ENCODE measurements at regions not wholly inside any gene's neighbourhood (a gene's known extent, or its start where the extent isn't known, plus 50 kb on each side); places are given as distances from the start of the nearest gene placed in this dataset.

- no peaks in the 10 kb centered on the region for H3K36me3 ChIP-seq (ENCODE audit: insufficient read depth, low read length)
- H3K27me3 ChIP-seq (ENCODE audit: insufficient read depth, low read length), result peaks cover 27% of the 10 kb centered on the region
- no peak overlapping the region for H3K27ac ChIP-seq (ENCODE audit: low read depth, low read length)
- H3K4me1 ChIP-seq (ENCODE audit: control insufficient read depth, insufficient read depth, low read length, unreplicated experiment), result no peaks in the 10 kb centered on the region
- H2AFZ ChIP-seq (ENCODE audit: low read length, unreplicated experiment), result no peak overlapping the region
- H3K4me3 ChIP-seq (ENCODE audit: low read depth, low read length), result no peak overlapping the region
- no peaks in the 10 kb centered on the region for H3K79me2 ChIP-seq (ENCODE audit: control insufficient read depth, insufficient read depth, low read length, unreplicated experiment)
Observed at GRCh38 chr2:15748736-15749323, 157.2 kb downstream of the DDX1 start.

DNA sequence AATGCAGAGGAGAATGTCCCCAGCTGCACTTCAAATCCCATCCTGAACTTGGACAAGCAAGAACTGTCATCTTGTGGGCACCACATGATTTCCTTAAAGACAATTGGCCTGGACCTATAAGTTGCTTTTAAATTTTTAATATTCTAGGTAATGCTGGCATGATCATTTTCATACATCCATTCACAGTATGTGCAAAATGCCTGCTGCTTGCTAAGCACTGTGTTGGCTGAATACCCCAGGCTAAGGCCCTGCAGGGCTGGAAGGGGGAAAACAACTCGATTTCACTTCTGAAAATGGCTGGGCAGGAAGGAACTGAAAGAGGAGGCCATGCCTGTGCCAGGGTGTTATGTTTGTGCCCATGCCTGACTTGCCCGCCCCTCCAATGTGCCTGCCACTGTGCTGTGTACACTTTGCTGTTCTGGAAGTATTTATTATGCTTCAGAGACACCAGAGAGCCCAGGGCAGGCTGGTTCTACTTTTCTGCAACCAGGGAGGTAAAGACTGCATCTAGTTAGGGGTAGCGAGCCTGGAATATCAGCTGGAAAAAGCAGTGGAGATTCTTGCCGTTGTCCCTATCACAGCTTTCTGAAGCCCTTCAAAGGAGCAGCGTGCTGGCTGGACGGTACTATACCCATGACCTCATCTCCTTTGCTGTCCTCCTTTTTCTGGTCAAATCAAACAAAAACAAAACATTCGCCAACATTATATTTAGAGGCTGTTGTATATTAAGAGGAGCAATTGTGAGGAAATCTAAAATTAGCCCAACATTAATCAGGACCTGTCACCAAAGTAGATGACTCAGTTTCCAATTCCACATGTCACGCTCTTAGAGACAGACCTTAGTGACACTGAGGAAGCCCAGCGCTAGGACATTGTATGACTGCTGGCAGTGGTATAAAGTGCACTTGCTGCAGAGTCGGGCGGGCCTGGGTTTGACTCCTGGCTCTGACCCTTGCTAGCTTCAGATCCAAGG is 158.1 kb downstream of the DDX1 start:
- Histone ChIP-seq H3K27ac (ENCODE audit: low read depth, low read length) (no peak overlapping the region), H2AFZ (ENCODE audit: low read length, unreplicated experiment) (no peak overlapping the region), H3K4me1 (ENCODE audit: control insufficient read depth, insufficient read depth, low read length, unreplicated experiment) (no peaks in the 10 kb centered on the region), H3K79me2 (ENCODE audit: control insufficient read depth, insufficient read depth, low read length, unreplicated experiment) (no peaks in the 10 kb centered on the region), H3K36me3 (ENCODE audit: insufficient read depth, low read length) (no peaks in the 10 kb centered on the region), H3K4me3 (ENCODE audit: low read depth, low read length) (no peak overlapping the region), H3K27me3 (ENCODE audit: insufficient read depth, low read length) (peaks cover 20% of the 10 kb centered on the region)

- no peaks in the 10 kb centered on the region for H3K36me3 ChIP-seq (ENCODE audit: insufficient read depth, low read length)
- no peaks in the 10 kb centered on the region for H3K4me1 ChIP-seq (ENCODE audit: control insufficient read depth, insufficient read depth, low read length, unreplicated experiment)
- H3K27ac ChIP-seq (ENCODE audit: low read depth, low read length), result no peak overlapping the region
- H2AFZ ChIP-seq (ENCODE audit: low read length, unreplicated experiment), result no peak overlapping the region
- H3K79me2 ChIP-seq (ENCODE audit: control insufficient read depth, insufficient read depth, low read length, unreplicated experiment), result no peaks in the 10 kb centered on the region
- H3K4me3 ChIP-seq (ENCODE audit: low read depth, low read length), result no peak overlapping the region
- peaks cover 13% of the 10 kb centered on the region for H3K27me3 ChIP-seq (ENCODE audit: insufficient read depth, low read length)
Observed at GRCh38 chr2:15750433-15750814, 158.8 kb downstream of the DDX1 start.

GRCh38 chr2:15750822-15751329 is 159.2 kb downstream of the DDX1 start:
- no peaks in the 10 kb centered on the region for H3K79me2 ChIP-seq (ENCODE audit: control insufficient read depth, insufficient read depth, low read length, unreplicated experiment)
- H3K36me3 ChIP-seq (ENCODE audit: insufficient read depth, low read length), result no peaks in the 10 kb centered on the region
- H3K4me3 ChIP-seq (ENCODE audit: low read depth, low read length), result no peak overlapping the region
- peaks cover 13% of the 10 kb centered on the region for H3K27me3 ChIP-seq (ENCODE audit: insufficient read depth, low read length)
- no peak overlapping the region for H2AFZ ChIP-seq (ENCODE audit: low read length, unreplicated experiment)
- no peaks in the 10 kb centered on the region for H3K4me1 ChIP-seq (ENCODE audit: control insufficient read depth, insufficient read depth, low read length, unreplicated experiment)
- no peak overlapping the region for H3K27ac ChIP-seq (ENCODE audit: low read depth, low read length)

DNA sequence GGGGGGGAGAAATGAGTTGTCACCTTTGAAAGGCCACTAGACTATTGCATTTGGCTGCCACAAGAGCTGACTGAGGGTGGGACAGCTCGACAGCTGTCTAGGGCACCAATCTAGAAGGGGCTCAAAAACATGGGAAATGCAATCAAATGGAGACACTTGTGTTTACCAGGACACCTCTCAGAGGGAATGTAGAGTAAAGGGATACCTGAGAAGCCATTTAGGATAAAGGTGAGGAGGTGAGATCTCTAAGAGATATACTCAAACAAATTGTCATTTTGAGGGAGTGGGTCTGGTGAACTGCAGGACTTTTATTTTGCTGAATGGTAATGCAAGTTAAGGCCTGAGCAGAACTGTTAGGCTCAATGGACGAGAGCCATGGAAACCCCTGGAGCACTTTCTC is 159.8 kb downstream of the DDX1 start:
- H3K27ac ChIP-seq (ENCODE audit: low read depth, low read length), result no peak overlapping the region
- no peaks in the 10 kb centered on the region for H3K79me2 ChIP-seq (ENCODE audit: control insufficient read depth, insufficient read depth, low read length, unreplicated experiment)
- peaks cover 11% of the 10 kb centered on the region for H3K27me3 ChIP-seq (ENCODE audit: insufficient read depth, low read length)
- H2AFZ ChIP-seq (ENCODE audit: low read length, unreplicated experiment), result no peak overlapping the region
- H3K36me3 ChIP-seq (ENCODE audit: insufficient read depth, low read length), result no peaks in the 10 kb centered on the region
- H3K4me3 ChIP-seq (ENCODE audit: low read depth, low read length), result no peak overlapping the region
- H3K4me1 ChIP-seq (ENCODE audit: control insufficient read depth, insufficient read depth, low read length, unreplicated experiment), result no peaks in the 10 kb centered on the region

- H2AFZ ChIP-seq (ENCODE audit: low read length, unreplicated experiment), result no peak overlapping the region
- H3K79me2 ChIP-seq (ENCODE audit: control insufficient read depth, insufficient read depth, low read length, unreplicated experiment), result no peaks in the 10 kb centered on the region
- no peaks in the 10 kb centered on the region for H3K36me3 ChIP-seq (ENCODE audit: insufficient read depth, low read length)
- no peaks in the 10 kb centered on the region for H3K4me1 ChIP-seq (ENCODE audit: control insufficient read depth, insufficient read depth, low read length, unreplicated experiment)
- H3K27me3 ChIP-seq (ENCODE audit: insufficient read depth, low read length), result no peaks in the 10 kb centered on the region
- H3K27ac ChIP-seq (ENCODE audit: low read depth, low read length), result no peak overlapping the region
- H3K4me3 ChIP-seq (ENCODE audit: low read depth, low read length), result no peak overlapping the region
Observed at GRCh38 chr2:15752552-15753232, 161.0 kb downstream of the DDX1 start.

DNA sequence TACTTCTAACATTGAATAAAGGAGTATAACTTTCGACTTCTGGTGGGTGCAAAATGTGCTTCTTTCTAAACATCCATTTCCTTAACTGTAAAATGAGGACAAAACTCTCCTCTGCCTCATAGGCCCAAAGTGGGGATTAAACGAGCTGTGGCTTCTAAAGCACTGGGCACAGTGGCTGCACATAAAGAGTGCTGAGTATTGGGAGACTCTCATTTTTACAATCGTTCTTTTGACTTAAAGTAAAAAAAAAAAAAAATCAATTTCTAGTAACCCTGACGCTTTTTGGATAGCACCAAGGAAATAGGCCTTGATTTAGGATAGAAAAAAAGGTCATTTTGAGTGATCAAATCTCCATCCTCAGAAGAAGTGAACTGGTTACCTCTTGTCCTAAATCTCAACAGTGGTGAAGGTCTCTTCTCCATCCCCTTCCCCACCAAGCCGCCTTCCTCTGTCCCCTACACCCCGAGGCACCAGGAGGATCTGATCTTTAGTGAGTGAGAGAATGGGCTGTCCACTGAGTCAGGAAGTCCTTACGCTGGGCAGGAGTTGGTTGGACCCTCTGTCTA is 161.6 kb downstream of the DDX1 start:
- H3K4me1 ChIP-seq (ENCODE audit: control insufficient read depth, insufficient read depth, low read length, unreplicated experiment), result no peaks in the 10 kb centered on the region

DNA sequence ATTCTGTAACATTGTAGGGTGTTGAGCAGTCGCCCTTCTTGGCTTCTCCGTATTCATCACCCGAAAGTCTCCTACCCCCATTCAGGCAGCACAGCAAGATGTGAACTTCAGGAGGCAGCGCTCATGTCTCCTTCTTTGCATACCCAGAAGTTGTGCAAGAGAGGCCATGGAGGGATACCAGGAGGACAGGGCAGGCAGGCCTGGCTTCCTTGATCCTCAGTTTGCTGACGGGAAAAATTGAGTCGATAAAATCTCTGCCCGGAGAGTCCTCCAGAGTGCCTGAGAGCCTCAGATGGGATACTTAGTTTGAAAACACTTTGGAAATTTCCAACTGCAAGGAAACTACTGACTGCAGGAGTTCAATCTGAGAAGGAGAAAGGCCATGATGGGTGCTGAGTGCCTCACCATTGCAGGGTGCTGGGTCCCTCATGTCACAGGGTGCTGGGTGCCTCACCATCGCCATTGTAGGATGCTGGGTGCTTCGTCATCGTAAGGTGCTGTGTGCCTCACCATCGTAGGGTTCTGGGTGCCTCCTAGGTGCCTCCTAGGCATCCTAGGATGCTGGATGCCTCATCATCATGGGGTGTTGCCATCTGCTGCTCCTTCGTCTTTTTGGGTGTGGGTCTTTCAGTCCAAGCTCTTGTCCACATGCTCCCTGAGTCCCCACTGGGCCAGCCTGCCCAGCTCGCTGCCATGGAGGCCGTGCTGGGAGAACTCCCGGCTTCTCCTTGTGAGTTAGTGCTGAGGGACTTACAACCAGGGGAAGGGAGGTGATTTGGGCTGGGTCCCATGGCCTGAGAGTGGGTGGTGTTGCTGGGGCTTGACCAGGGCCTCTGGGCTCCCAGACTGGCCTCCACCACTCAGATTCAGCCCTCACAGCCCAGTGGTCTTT is 162.4 kb downstream of the DDX1 start:
- Histone ChIP-seq H3K27me3 (ENCODE audit: insufficient read depth, low read length) (no peaks in the 10 kb centered on the region), H2AFZ (ENCODE audit: low read length, unreplicated experiment) (no peak overlapping the region), H3K79me2 (ENCODE audit: control insufficient read depth, insufficient read depth, low read length, unreplicated experiment) (no peaks in the 10 kb centered on the region), H3K4me3 (ENCODE audit: low read depth, low read length) (no peak overlapping the region), H3K4me1 (ENCODE audit: control insufficient read depth, insufficient read depth, low read length, unreplicated experiment) (no peaks in the 10 kb centered on the region), H3K36me3 (ENCODE audit: insufficient read depth, low read length) (no peaks in the 10 kb centered on the region), H3K27ac (ENCODE audit: low read depth, low read length) (no peak overlapping the region)

More for the DNA sequence above, 161.6 kb downstream of the DDX1 start:
- H2AFZ ChIP-seq (ENCODE audit: low read length, unreplicated experiment), result no peak overlapping the region
- no peaks in the 10 kb centered on the region for H3K27me3 ChIP-seq (ENCODE audit: insufficient read depth, low read length)
- no peak overlapping the region for H3K27ac ChIP-seq (ENCODE audit: low read depth, low read length)
- H3K79me2 ChIP-seq (ENCODE audit: control insufficient read depth, insufficient read depth, low read length, unreplicated experiment), result no peaks in the 10 kb centered on the region
- H3K36me3 ChIP-seq (ENCODE audit: insufficient read depth, low read length), result no peaks in the 10 kb centered on the region
- H3K4me3 ChIP-seq (ENCODE audit: low read depth, low read length), result no peak overlapping the region

GRCh38 chr2:15754703-15755099 is 163.0 kb downstream of the DDX1 start:
- Histone ChIP-seq H2AFZ (ENCODE audit: low read length, unreplicated experiment) (no peak overlapping the region), H3K4me1 (ENCODE audit: control insufficient read depth, insufficient read depth, low read length, unreplicated experiment) (no peaks in the 10 kb centered on the region), H3K4me3 (ENCODE audit: low read depth, low read length) (no peak overlapping the region), H3K79me2 (ENCODE audit: control insufficient read depth, insufficient read depth, low read length, unreplicated experiment) (no peaks in the 10 kb centered on the region), H3K36me3 (ENCODE audit: insufficient read depth, low read length) (no peaks in the 10 kb centered on the region), H3K27me3 (ENCODE audit: insufficient read depth, low read length) (no peaks in the 10 kb centered on the region), H3K27ac (ENCODE audit: low read depth, low read length) (no peak overlapping the region)

- no peaks in the 10 kb centered on the region for H3K27me3 ChIP-seq (ENCODE audit: insufficient read depth, low read length)
- no peaks in the 10 kb centered on the region for H3K79me2 ChIP-seq (ENCODE audit: control insufficient read depth, insufficient read depth, low read length, unreplicated experiment)
- no peak overlapping the region for H3K4me3 ChIP-seq (ENCODE audit: low read depth, low read length)
- H2AFZ ChIP-seq (ENCODE audit: low read length, unreplicated experiment), result no peak overlapping the region
- no peaks in the 10 kb centered on the region for H3K36me3 ChIP-seq (ENCODE audit: insufficient read depth, low read length)
- H3K27ac ChIP-seq (ENCODE audit: low read depth, low read length), result no peak overlapping the region
- no peaks in the 10 kb centered on the region for H3K4me1 ChIP-seq (ENCODE audit: control insufficient read depth, insufficient read depth, low read length, unreplicated experiment)
Observed at GRCh38 chr2:15755528-15755927, 163.9 kb downstream of the DDX1 start.

Data from ACC112 (cell line).